T-helper 17 cell (primary cell): ENCODE measurements at regions not wholly inside any gene's neighbourhood (a gene's known extent, or its start where the extent isn't known, plus 50 kb on each side); places are given as distances from the start of the nearest gene placed in this dataset.
A peak's percentile ranks its signal among the peaks of the same experiment; 100 is the strongest.

Experiments used
- ATAC-seq: fragments of 150-1000 bp; cut with Tn5 transposase; 2 replicates; pipeline ENCODE4 v1.10.0; 2021; ENCODE audit warnings: mild to moderate bottlenecking, moderate library complexity
- DNase-seq, 3 donors: peaks; one replicate each; pipeline versions ENCODE4 v3.0.0 to v3.0.0-alpha.2; 2020 to 2021
- H3K9me3 ChIP-seq: one replicate; pipeline ENCODE4 v1.7.0; 2013; ENCODE audit warnings: low read length, mild to moderate bottlenecking; ENCODE audit not compliant: control insufficient read depth, poor library complexity, severe bottlenecking
- H3K27ac Mint-ChIP-seq: one replicate; pipeline ENCODE4 v1.8.0; 2022; ENCODE audit warnings: mild to moderate bottlenecking, moderate library complexity, mixed read lengths
- H3K27me3 Mint-ChIP-seq: one replicate; pipeline ENCODE4 v1.8.0; 2022; ENCODE audit warnings: mixed read lengths
- H3K36me3 Mint-ChIP-seq: one replicate; pipeline ENCODE4 v1.8.0; 2022; ENCODE audit warnings: low read depth, mixed read lengths
- H3K4me1 Mint-ChIP-seq: one replicate; pipeline ENCODE4 v1.8.0; 2022; ENCODE audit warnings: mild to moderate bottlenecking, mixed read lengths
- H3K4me3 Mint-ChIP-seq: one replicate; pipeline ENCODE4 v1.8.0; 2022; ENCODE audit warnings: mild to moderate bottlenecking, moderate library complexity, mixed read lengths

- H3K27me3 Mint-ChIP-seq = no peaks in the 10 kb centered on the region
- H3K36me3 Mint-ChIP-seq = no peaks in the 10 kb centered on the region
- H3K9me3 ChIP-seq = no peaks in the 10 kb centered on the region
- no peaks in the 10 kb centered on the region for H3K4me1 Mint-ChIP-seq
- no peak overlapping the region for H3K27ac Mint-ChIP-seq
- no peak for ATAC-seq
- DNase-seq = no peak
- H3K4me3 Mint-ChIP-seq = no peak overlapping the region
These were observed 223.7 kb upstream of the TSHZ2 start for GRCh38 chr20:52748285-52748932.

GRCh38 chr20:52747845-52748284 lies 224.3 kb upstream of the TSHZ2 start:
- DNase-seq = no peak
- no peak overlapping the region for H3K27ac Mint-ChIP-seq
- no peaks in the 10 kb centered on the region for H3K4me1 Mint-ChIP-seq
- H3K27me3 Mint-ChIP-seq = no peaks in the 10 kb centered on the region
- H3K36me3 Mint-ChIP-seq = no peaks in the 10 kb centered on the region
- ATAC-seq = no peak
- H3K4me3 Mint-ChIP-seq = no peak overlapping the region
- H3K9me3 ChIP-seq = no peaks in the 10 kb centered on the region

- H3K27me3 Mint-ChIP-seq = no peaks in the 10 kb centered on the region
- H3K4me3 Mint-ChIP-seq = no peak overlapping the region
- H3K4me1 Mint-ChIP-seq = no peaks in the 10 kb centered on the region
- no peak for ATAC-seq
- H3K27ac Mint-ChIP-seq = no peak overlapping the region
- H3K9me3 ChIP-seq = no peaks in the 10 kb centered on the region
- DNase-seq = no peak
- no peaks in the 10 kb centered on the region for H3K36me3 Mint-ChIP-seq
These were observed 225.4 kb upstream of the TSHZ2 start for GRCh38 chr20:52746770-52747169.

- H3K9me3 ChIP-seq = no peaks in the 10 kb centered on the region
These were observed 226.0 kb upstream of the TSHZ2 start for GRCh38 chr20:52746190-52746589.

GRCh38 chr20:52744441-52744840 lies 227.7 kb upstream of the TSHZ2 start:
- no peak overlapping the region for H3K27ac Mint-ChIP-seq
- DNase-seq (no peak), ATAC-seq (no peak)
- H3K4me1 Mint-ChIP-seq = no peaks in the 10 kb centered on the region
- no peak overlapping the region for H3K4me3 Mint-ChIP-seq
- H3K36me3 Mint-ChIP-seq = no peaks in the 10 kb centered on the region
- H3K9me3 ChIP-seq = no peaks in the 10 kb centered on the region
- H3K27me3 Mint-ChIP-seq = no peaks in the 10 kb centered on the region

More at GRCh38 chr20:52746190-52746589, 226.0 kb upstream of the TSHZ2 start:
- Mint-ChIP-seq H3K4me1 (no peaks in the 10 kb centered on the region), H3K27ac (no peak overlapping the region), H3K27me3 (no peaks in the 10 kb centered on the region), H3K4me3 (no peak overlapping the region), H3K36me3 (no peaks in the 10 kb centered on the region)
- no peak for DNase-seq
- no peak for ATAC-seq

GRCh38 chr20:52738081-52738480 lies 234.1 kb upstream of the TSHZ2 start:
- H3K27ac Mint-ChIP-seq = peak overlapping the region; percentile 3
- H3K4me1 Mint-ChIP-seq = no peaks in the 10 kb centered on the region
- H3K27me3 Mint-ChIP-seq = peaks cover 21% of the 10 kb centered on the region
- no peak overlapping the region for H3K4me3 Mint-ChIP-seq
- H3K9me3 ChIP-seq = no peaks in the 10 kb centered on the region
- DNase-seq = no peak
- no peak for ATAC-seq
- no peaks in the 10 kb centered on the region for H3K36me3 Mint-ChIP-seq

- ATAC-seq (no peak), DNase-seq (no peak)
- Mint-ChIP-seq H3K27ac (no peak overlapping the region), H3K4me1 (no peaks in the 10 kb centered on the region), H3K36me3 (peaks cover 2% of the 10 kb centered on the region), H3K27me3 (peaks cover 26% of the 10 kb centered on the region), H3K4me3 (no peak overlapping the region)
- H3K9me3 ChIP-seq = no peaks in the 10 kb centered on the region
These were observed 235.7 kb upstream of the TSHZ2 start for GRCh38 chr20:52736507-52736906.

GRCh38 chr20:52731093-52731492 lies 241.1 kb upstream of the TSHZ2 start:
- H3K27me3 Mint-ChIP-seq = peaks cover 7% of the 10 kb centered on the region
- no peaks in the 10 kb centered on the region for H3K4me1 Mint-ChIP-seq
- DNase-seq (no peak), ATAC-seq (no peak)
- no peak overlapping the region for H3K27ac Mint-ChIP-seq
- H3K4me3 Mint-ChIP-seq = no peak overlapping the region
- peaks cover 5% of the 10 kb centered on the region for H3K9me3 ChIP-seq
- H3K36me3 Mint-ChIP-seq = peaks cover 2% of the 10 kb centered on the region

- no peak for ATAC-seq
- H3K36me3 Mint-ChIP-seq = peaks cover 2% of the 10 kb centered on the region
These were observed 244.3 kb upstream of the TSHZ2 start for GRCh38 chr20:52727740-52728456.

GRCh38 chr20:52724541-52724940 lies 247.6 kb upstream of the TSHZ2 start:
- H3K36me3 Mint-ChIP-seq = peaks cover 2% of the 10 kb centered on the region
- peaks cover under 1% of the 10 kb centered on the region for H3K9me3 ChIP-seq
- H3K4me3 Mint-ChIP-seq = no peak overlapping the region
- H3K4me1 Mint-ChIP-seq = no peaks in the 10 kb centered on the region
- DNase-seq (no peak), ATAC-seq (no peak)
- no peak overlapping the region for H3K27ac Mint-ChIP-seq
- H3K27me3 Mint-ChIP-seq = peaks cover 19% of the 10 kb centered on the region

More at GRCh38 chr20:52727740-52728456, 244.3 kb upstream of the TSHZ2 start:
- no peak overlapping the region for H3K4me3 Mint-ChIP-seq
- peaks cover 14% of the 10 kb centered on the region for H3K27me3 Mint-ChIP-seq
- DNase-seq = no peak
- no peaks in the 10 kb centered on the region for H3K4me1 Mint-ChIP-seq
- H3K9me3 ChIP-seq = peaks cover 5% of the 10 kb centered on the region
- no peak overlapping the region for H3K27ac Mint-ChIP-seq

- Mint-ChIP-seq H3K27me3 (peaks cover 30% of the 10 kb centered on the region), H3K4me3 (no peak overlapping the region), H3K36me3 (peaks cover 2% of the 10 kb centered on the region), H3K27ac (no peak overlapping the region), H3K4me1 (no peaks in the 10 kb centered on the region)
- ATAC-seq (no peak), DNase-seq (no peak)
- H3K9me3 ChIP-seq = no peaks in the 10 kb centered on the region
These were observed 249.1 kb upstream of the TSHZ2 start for GRCh38 chr20:52722926-52723688.

- no peak overlapping the region for H3K4me3 Mint-ChIP-seq
- H3K27ac Mint-ChIP-seq = no peak overlapping the region
- no peaks in the 10 kb centered on the region for H3K9me3 ChIP-seq
- peaks cover 8% of the 10 kb centered on the region for H3K27me3 Mint-ChIP-seq
- H3K36me3 Mint-ChIP-seq = no peaks in the 10 kb centered on the region
- no peaks in the 10 kb centered on the region for H3K4me1 Mint-ChIP-seq
- DNase-seq (no peak), ATAC-seq (no peak)
These were observed 264.0 kb upstream of the TSHZ2 start for GRCh38 chr20:52708137-52708536.

GRCh38 chr20:52704553-52704952 lies 267.6 kb upstream of the TSHZ2 start:
- Mint-ChIP-seq H3K27ac (no peak overlapping the region), H3K4me3 (no peak overlapping the region), H3K27me3 (peaks cover 16% of the 10 kb centered on the region), H3K4me1 (no peaks in the 10 kb centered on the region), H3K36me3 (no peaks in the 10 kb centered on the region)
- DNase-seq (no peak), ATAC-seq (no peak)
- H3K9me3 ChIP-seq = no peaks in the 10 kb centered on the region
